ENCODE measurements at regions not wholly inside any gene's neighbourhood (a gene's known extent, or its start where the extent isn't known, plus 50 kb on each side); places are given as distances from the start of the nearest gene placed in this dataset.
"Not testable (repeated sequence)": the region's sequence is repeated elsewhere in the genome, so short reads cannot be mapped to it uniquely, and the experiment has no call there.

DNA sequence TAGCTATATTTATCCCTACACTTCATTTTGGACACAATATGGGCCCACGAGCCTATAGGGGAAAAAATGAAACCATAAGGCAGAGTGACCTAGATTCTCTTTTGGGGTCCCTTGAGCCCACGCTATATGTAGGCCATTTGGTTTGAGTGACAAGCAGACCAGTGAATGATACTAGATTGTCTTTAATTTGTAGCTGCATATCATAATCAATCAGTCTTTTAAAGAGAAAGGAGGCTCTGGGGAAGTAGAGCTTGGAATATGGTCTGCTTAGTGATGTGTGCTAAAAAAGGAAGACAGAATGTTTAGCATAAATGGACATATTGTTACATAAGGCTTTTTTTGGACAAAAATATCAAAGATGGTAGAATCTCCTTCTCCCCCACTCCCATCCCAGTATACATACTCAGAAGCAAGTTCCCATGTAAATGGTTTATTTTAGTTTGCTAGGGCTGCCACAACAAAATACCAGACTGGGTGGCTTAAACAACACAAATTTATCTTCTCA is 140.8 kb downstream of the CAPZA3 start:
- TF ChIP-seq, protein P1, sequence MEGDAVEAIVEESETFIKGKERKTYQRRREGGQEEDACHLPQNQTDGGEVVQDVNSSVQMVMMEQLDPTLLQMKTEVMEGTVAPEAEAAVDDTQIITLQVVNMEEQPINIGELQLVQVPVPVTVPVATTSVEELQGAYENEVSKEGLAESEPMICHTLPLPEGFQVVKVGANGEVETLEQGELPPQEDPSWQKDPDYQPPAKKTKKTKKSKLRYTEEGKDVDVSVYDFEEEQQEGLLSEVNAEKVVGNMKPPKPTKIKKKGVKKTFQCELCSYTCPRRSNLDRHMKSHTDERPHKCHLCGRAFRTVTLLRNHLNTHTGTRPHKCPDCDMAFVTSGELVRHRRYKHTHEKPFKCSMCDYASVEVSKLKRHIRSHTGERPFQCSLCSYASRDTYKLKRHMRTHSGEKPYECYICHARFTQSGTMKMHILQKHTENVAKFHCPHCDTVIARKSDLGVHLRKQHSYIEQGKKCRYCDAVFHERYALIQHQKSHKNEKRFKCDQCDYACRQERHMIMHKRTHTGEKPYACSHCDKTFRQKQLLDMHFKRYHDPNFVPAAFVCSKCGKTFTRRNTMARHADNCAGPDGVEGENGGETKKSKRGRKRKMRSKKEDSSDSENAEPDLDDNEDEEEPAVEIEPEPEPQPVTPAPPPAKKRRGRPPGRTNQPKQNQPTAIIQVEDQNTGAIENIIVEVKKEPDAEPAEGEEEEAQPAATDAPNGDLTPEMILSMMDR (IDR thresholded peaks at IDR 0.05): no peak
- Histone ChIP-seq H3K4me3 (no peak overlapping the region), H3K27ac (no peak overlapping the region), H3K36me3 (no peaks in the 10 kb centered on the region), H3K27me3 (no peaks in the 10 kb centered on the region), H3K4me1 (no peaks in the 10 kb centered on the region), H3K9me3 (no peaks in the 10 kb centered on the region)
- no peak for DNase-seq (ENCODE audit: low spot score)

DNA sequence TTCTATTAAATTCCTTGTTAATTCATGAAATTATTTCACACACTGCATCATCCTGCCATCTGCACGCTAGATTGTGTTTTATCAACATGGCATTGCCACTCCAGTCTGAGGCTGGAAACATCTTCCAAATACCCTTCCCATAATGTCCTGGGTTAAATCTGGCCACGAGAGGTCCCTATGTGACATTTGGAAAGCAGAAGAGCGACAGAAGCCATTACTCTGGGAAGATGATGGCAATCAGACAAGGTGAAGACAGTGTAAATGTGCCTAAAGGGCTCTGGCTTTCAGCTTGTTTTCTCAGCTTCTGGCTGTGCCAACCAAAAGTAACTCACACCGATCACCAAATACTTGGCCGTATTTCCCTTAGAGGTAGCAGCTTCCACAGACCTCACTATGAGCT is 144.8 kb downstream of the CAPZA3 start:
- no peak overlapping the region for H3K4me3 ChIP-seq
- no peaks in the 10 kb centered on the region for H3K36me3 ChIP-seq
- H3K4me1 ChIP-seq: no peaks in the 10 kb centered on the region
- H3K9me3 ChIP-seq: no peaks in the 10 kb centered on the region
- no peak overlapping the region for H3K27ac ChIP-seq
- TF ChIP-seq, protein P1 (IDR thresholded peaks at IDR 0.05): peak in 1 of 2 donors; percentile 19
- H3K27me3 ChIP-seq: no peaks in the 10 kb centered on the region
- DNase-seq (ENCODE audit: low spot score): no peak

DNA sequence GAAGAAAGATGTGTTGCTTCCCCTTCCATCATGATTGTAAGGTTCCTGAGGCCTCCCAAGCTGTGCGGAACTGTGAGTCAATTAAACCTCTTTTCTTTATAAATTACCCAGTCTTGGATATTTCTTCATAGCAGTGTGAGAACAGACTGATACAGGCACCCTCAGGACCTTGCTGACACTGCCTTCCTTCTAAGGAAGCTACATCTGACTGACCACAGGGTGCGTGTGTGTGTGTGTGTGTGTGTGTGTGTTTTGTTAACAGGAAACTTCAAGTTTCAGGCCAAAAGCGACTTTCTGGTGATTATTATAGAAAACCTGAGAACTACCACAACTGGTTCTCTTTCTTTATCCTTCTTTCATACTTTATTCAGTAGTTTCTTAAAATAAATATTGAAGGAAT is 149.0 kb downstream of the CAPZA3 start:
- TF ChIP-seq, protein P1 (IDR thresholded peaks at IDR 0.05): no peak
- H3K27me3 ChIP-seq: no peaks in the 10 kb centered on the region
- H3K4me1 ChIP-seq: no peaks in the 10 kb centered on the region
- H3K9me3 ChIP-seq: peaks cover 0 to 12% of the 10 kb centered on the region in 2 donors
- H3K36me3 ChIP-seq: no peaks in the 10 kb centered on the region
- no peak overlapping the region for H3K4me3 ChIP-seq
- H3K27ac ChIP-seq: no peak overlapping the region
- no peak for DNase-seq (ENCODE audit: low spot score)

DNA sequence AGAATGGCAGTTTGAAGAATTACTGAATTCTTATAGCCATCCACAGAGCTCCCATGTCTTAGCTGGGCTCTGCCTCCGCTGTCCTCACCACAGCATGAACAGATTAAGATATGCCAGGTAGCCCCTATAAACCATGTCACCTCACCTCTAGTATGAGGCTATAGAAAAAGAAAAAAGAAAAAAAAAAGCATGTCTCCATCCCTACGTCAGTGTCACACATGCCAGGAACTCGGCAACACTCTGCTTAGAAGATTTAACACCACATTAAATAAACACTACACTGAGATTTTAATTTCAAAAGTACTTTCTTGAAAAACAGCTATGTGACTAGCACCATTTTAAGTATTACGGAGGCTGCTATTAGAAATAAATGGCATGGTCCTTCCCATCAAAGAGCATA is 149.4 kb downstream of the CAPZA3 start:
- H3K9me3 ChIP-seq: peaks cover 0 to 12% of the 10 kb centered on the region in 2 donors
- no peak for DNase-seq (ENCODE audit: low spot score)
- no peaks in the 10 kb centered on the region for H3K36me3 ChIP-seq
- no peaks in the 10 kb centered on the region for H3K4me1 ChIP-seq
- no peaks in the 10 kb centered on the region for H3K27me3 ChIP-seq
- H3K4me3 ChIP-seq: no peak overlapping the region
- H3K27ac ChIP-seq: no peak overlapping the region
- TF ChIP-seq, protein P1 (IDR thresholded peaks at IDR 0.05): no peak

DNA sequence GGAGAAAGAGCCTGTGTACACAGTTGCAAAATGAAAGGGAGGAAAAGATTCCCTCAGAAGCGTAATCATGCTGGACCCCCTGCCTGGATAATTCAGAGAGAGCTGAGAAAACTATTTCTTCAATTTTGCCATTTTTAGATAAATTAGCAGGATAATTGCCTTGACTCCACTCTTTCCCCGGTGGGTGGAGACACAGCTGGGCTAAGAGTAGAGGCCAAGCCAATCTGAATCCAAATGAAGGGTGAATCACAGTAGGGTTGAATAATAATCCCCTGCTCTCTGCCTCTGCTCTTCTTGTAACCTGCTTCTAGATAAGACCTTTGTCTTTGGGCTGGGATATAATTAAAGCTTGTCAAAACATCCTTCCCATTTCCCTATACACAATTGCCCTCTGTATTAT is 150.1 kb downstream of the CAPZA3 start:
- Histone ChIP-seq H3K4me3 (no peak overlapping the region), H3K27me3 (no peaks in the 10 kb centered on the region), H3K4me1 (no peaks in the 10 kb centered on the region), H3K9me3 (peaks cover 0 to 12% of the 10 kb centered on the region in 2 donors), H3K36me3 (no peaks in the 10 kb centered on the region), H3K27ac (no peak overlapping the region)
- TF ChIP-seq, protein P1 (IDR thresholded peaks at IDR 0.05): no peak
- DNase-seq (ENCODE audit: low spot score): no peak

DNA sequence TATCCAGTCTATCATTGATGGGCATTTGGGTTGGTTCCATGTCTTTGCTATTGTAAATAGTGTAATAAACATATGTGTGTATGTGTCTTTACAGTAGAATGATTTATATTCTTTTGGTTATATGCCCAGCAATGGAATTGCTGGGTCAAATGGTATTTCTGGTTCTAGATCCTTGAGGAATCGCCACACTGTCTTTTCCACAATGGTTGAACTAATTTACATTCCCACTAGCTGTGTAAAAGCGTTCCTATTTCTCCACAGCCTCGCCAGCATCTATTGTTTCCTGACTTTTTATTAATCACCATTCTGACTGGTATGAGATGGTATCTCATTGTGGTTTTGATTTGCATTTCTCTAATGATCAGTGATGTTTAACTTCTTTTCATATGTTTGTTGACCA is 152.7 kb downstream of the CAPZA3 start:
- not testable (repeated sequence) for H3K27me3 ChIP-seq; H3K4me1 ChIP-seq; H3K4me3 ChIP-seq; DNase-seq (ENCODE audit: low spot score); H3K27ac ChIP-seq; H3K36me3 ChIP-seq
- peaks cover 0 to 12% of the 10 kb centered on the region in 2 donors for H3K9me3 ChIP-seq
